ENCODE measurements at regions not wholly inside any gene's neighbourhood (a gene's known extent, or its start where the extent isn't known, plus 50 kb on each side); places are given as distances from the start of the nearest gene placed in this dataset.
"Not testable (repeated sequence)": the region's sequence is repeated elsewhere in the genome, so short reads cannot be mapped to it uniquely, and the experiment has no call there.

GRCh38 chr21:22796147-22796546, 1797.9 kb downstream of the NCAM2 start:
- DNase-seq, result no peak

- DNase-seq, result no peak
Observed at GRCh38 chr21:22804151-22804550, 1805.9 kb downstream of the NCAM2 start.

GRCh38 chr21:22806278-22806677, 1808.1 kb downstream of the NCAM2 start:
- DNase-seq, result no peak

- no peak for DNase-seq
Observed at GRCh38 chr21:22813201-22813600, 1815.0 kb downstream of the NCAM2 start.

- DNase-seq, result not testable (repeated sequence)
Observed at GRCh38 chr21:22818681-22819485, 1820.7 kb downstream of the NCAM2 start.

- DNase-seq, result no peak
Observed at GRCh38 chr21:22827422-22827821, 1829.2 kb downstream of the NCAM2 start.

GRCh38 chr21:22842875-22843274, 1844.7 kb downstream of the NCAM2 start:
- no peak for DNase-seq

- DNase-seq, result no peak
Observed at GRCh38 chr21:22855581-22855980, 1857.4 kb downstream of the NCAM2 start.

- no peak for DNase-seq
Observed at GRCh38 chr21:22871692-22872091, 1873.5 kb downstream of the NCAM2 start.

GRCh38 chr21:22880573-22880972, 1882.4 kb downstream of the NCAM2 start:
- DNase-seq, result no peak

- DNase-seq, result no peak
Observed at GRCh38 chr21:22881131-22881530, 1882.9 kb downstream of the NCAM2 start.

- no peak for DNase-seq
Observed at GRCh38 chr21:22885079-22885478, 1886.9 kb downstream of the NCAM2 start.

- no peak for DNase-seq
Observed at GRCh38 chr21:22885614-22886013, 1887.4 kb downstream of the NCAM2 start.

- DNase-seq, result no peak
Observed at GRCh38 chr21:22889445-22889844, 1891.2 kb downstream of the NCAM2 start.

- DNase-seq, result no peak
Observed at GRCh38 chr21:22890656-22891055, 1892.4 kb downstream of the NCAM2 start.

GRCh38 chr21:22892028-22892427, 1893.8 kb downstream of the NCAM2 start:
- no peak for DNase-seq

GRCh38 chr21:22892740-22893139, 1894.5 kb downstream of the NCAM2 start:
- DNase-seq, result no peak

- DNase-seq, result no peak
Observed at GRCh38 chr21:22898051-22898665, 1899.9 kb downstream of the NCAM2 start.

- no peak for DNase-seq
Observed at GRCh38 chr21:22900490-22900889, 1902.3 kb downstream of the NCAM2 start.

GRCh38 chr21:22903851-22904250, 1905.6 kb downstream of the NCAM2 start:
- DNase-seq, result no peak

- no peak for DNase-seq
Observed at GRCh38 chr21:22904385-22904784, 1906.2 kb downstream of the NCAM2 start.

GRCh38 chr21:22925032-22925431, 1926.8 kb downstream of the NCAM2 start:
- DNase-seq, result no peak

GRCh38 chr21:22927469-22927868, 1929.3 kb downstream of the NCAM2 start:
- DNase-seq, result no peak

- no peak for DNase-seq
Observed at GRCh38 chr21:22941779-22942490, 1943.7 kb downstream of the NCAM2 start.

Data from NCI-H2227 treated with DMSO at 0.1 percent for 48 hours (cell line).